AG08396 (cell line): ENCODE measurements at regions not wholly inside any gene's neighbourhood (a gene's known extent, or its start where the extent isn't known, plus 50 kb on each side); places are given as distances from the start of the nearest gene placed in this dataset.
A peak's percentile ranks its signal among the peaks of the same experiment; 100 is the strongest.

Experiments
- DNase-seq: peaks from one replicate; pipeline ENCODE4 v3.0.0; 2012; ENCODE audit warnings: low spot score, mixed read lengths

DNA sequence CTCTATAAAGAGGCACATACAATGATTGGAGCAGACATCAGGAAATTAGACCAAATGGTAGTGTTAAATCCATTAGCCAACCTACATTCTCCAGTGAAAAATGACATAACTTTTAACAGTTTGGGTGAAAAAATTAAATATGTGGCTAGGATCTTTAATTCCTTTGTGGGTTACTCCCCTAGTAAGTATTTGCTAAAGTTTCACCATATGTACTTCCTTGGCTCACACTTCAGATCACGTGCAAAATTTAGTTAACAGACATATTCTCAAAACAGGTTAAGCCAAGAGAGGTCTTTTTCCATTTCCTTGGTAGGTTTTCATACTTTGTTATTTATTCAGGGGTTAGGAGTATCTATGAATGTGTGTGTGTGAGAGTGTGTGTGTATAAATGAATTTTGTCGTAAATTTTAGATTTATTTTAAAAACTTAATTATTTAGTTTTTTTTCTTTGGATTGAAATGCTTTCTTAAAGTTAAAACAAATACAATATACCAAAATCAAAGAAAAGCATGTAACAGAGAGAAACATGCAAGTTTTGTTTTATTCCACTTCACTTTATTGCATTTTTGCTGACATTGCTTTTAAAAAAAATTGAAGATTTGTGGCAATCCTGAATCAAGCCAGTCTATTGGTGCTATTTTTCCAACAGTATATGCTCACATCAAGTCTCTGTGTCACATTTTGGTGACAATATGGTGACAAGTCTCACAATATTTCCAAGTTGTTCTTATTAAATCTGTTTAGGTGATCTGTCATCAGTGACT is 258.7 kb downstream of the FLRT2 start:
- DNase-seq: no peak

DNA sequence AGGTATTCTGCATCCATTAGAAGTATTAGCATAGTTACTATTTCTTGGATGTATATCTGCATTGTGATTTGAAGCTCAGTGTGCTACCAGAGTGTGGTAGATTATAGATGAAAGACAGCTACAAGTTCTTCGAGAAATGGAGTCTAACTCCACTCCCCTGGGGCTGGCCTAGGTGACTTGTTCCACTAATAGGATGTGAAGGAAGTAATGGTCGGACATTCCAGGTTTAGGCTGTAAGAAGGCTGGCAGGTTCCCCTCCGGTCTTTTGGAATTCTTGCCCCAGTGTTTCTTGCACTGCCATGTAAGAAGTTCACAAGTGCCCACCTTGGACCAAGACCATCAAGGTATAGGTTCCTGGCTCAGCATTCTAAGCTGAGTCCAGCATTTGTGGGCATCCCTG is 236.4 kb downstream of the FLRT2 start:
- no peak for DNase-seq

DNA sequence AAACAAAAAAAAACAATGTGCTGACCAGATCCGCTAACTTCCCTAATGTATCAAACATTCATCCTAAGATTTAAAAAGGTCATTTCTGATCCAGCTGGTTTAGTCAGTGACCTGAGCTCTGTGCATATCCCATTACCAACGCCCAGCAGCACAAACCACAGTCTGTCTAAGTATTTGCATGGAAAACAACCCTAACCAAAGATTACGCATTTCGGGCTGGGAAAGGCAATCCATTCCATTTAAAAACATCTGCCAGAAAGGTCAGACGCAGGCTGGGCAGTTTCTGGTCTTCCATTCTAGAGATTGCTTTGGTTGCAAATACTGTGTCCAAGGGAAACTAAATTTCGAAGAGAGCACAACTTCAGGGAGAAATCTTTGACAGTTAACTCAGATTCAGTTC is 234.9 kb downstream of the FLRT2 start:
- no peak for DNase-seq

DNA sequence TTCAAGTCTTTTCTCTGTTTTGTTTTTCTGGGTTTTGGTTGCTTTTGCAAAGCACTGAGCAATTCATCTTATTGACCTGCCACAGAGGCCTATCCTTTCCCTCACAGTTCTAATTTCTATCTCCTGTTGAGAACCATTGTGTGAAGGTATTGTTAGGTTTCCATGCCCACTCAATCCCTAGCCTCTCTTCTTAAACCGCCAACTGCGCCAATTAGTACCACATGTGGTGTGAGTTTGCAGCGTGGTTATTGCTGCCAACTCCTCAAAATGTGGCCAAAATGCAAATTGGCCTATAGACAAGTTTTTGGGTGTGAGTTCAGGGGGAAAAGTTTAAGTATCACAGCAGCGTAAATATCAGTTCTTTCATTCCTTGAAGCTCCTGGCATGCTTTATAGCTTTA is 232.6 kb downstream of the FLRT2 start:
- DNase-seq: no peak

DNA sequence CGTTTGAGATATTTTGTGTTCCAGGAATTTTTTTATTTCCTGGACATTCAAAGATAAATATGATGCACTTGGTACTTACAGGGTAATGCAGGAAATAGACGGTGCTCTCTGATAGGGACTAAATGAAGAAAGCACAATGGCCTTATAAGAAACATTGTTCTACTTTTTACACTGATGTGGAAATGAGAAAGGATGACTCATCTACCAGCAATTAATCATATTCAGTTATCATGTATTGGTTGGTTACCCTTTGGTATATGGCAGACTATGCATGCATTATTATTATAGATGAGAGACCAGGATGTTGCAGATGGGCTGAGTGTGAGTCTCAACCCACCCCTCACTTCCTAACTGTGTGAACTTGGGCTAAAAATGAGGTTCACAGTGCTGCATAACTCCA is 222.2 kb downstream of the FLRT2 start:
- no peak for DNase-seq

DNA sequence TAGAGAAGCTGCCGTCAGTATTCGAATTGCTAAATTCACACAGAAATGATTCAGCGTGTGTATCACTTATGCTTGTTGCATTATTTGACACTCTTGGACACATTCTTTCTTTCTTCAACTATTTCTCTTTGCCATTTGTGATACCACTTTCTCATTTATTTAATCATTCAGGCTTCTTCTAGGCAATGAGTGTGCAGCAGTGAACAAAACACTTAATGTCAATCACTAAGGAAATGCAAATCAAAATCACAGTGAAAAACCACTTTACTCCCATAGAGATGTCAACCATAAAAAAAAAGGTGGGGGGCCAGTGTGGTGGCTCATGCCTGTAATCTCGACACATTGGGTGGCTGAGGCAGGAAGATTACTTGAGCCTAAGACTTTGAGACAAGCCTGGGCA is 214.6 kb downstream of the FLRT2 start:
- no peak for DNase-seq

DNA sequence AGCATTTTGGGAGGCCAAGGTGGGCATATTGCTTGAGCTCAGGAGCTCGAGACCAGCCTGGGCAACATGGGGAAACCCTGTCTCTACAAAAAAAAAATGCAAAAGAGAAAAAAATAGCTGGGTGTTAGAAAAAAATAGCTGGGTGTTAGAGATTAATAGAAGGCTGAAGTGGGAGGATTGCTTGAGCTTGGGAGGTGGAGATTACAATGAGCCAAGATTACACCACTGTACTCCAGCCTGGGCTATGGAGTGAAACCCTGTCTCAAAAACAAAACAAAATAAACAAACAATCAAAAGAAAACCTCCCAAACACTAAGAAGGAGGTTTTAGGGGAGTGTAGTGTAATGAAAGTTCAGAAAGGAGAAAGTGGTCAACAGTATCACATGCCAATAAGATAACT is 202.1 kb downstream of the FLRT2 start:
- no peak for DNase-seq

DNA sequence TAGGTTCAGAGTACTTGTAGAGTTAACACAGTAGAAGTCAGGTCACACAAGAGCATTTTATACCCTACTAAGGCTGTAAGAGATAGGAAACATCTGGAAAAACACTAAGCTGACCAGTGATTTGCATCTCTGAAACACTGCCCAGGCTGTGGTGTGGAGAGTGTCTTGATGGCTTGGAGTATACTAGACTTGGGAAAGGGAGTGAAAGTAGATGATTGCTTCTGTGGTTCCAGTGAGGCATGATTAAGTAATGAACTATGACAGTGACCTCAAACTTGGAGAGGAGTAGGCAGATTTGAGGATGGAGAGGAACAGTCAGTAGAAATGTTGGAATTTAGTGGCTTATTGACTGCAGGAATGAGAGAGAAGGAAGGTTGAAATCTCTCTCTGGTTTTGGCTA is 201.2 kb downstream of the FLRT2 start:
- DNase-seq: peak; percentile 12

DNA sequence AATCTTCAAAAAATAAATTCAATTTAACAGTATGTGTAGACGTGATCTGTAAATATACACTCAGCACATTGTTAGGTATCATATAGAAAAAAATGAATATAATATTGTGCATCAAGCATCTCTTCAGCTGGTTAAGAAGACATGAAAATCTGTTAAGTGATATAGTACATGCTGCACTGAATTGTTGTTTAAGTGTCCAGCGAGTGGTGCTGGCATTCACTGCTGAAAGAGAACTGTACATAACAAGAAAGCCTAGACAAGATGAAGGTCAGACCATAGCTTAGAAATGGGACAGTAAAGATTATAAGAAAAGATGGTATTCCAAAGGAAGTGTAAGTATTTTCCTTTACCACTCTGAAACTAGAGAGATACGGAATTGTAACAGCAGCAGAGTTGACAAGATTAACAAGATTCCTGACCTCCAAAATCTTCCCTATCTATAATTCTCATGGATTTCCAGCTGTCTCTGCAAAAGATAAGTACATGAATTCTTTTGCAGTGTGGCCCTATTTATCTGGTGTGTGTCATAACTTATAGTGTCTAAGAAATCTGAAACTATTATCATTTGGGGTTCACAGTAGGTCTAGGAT is 198.6 kb downstream of the FLRT2 start:
- DNase-seq: no peak

DNA sequence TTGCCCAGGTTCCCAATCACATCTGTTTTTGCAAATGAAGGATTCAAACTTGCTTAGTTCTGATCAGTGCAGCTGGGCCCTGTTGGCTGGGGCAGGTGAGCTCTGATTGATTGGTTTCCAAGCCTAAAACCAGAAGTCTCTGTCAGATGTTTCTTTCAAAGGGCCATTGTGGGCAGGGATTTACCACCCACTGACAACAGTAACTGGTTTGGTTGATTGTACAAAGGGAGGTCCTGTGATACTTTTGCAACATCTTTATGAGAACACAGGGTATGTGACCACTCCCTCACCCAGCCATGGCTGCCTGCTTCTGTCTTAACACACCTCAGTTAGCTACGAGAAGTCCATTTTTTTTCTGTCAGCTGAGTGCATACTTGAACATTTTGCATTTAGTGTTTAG is 184.1 kb downstream of the FLRT2 start:
- no peak for DNase-seq

DNA sequence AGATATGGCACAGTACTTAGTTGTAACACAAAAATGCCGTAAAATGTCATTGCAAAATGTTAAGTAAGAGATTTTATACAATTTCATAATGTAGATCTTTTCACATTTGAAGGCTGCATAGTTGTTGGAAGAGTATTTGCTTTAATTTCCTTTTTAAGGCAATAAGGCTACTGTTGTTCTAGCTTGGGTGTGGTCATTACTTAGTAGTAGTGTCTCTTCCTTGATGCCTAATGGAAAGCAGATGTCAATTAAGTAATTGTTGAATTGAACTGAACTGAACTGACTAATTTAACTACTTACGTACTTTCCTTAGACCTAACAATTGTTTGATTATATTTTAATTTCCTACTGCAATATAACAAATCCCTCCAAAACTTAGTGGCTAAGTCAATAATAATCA is 181.7 kb downstream of the FLRT2 start:
- DNase-seq: no peak
